ENCODE measurements at regions not wholly inside any gene's neighbourhood (a gene's known extent, or its start where the extent isn't known, plus 50 kb on each side); places are given as distances from the start of the nearest gene placed in this dataset.

DNA sequence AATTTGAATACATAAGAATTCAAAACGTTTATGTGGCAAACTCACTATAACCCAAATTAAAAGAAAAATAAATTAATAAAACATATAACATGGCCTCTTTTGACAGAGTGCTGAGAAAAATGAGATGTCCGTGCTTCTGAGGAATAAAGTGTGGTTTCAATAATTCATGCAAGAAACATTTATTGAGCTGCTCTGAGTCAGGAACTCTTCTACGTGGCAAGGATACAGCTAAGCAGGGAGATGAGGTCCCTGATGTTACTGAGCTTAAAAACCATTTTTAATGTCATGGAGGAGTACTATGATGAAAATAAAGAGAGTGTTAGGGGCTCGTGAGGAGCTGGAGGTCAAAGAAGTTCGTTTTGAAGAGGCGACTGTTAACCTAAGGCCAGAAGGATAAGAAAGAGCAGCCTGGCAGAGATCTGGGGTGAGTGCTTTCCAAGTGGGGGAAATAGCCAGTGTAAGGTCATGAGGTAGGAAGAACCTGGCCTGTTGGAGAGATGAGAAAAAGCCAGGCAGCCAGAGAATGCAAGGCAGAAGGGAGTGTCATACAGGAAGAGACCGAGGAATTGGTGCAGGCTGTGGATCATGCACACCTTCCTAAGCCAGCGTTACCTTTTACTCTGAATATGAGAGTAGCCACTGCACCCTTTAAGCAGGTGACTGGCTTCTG lies 182.2 kb upstream of the DUSP10 start (continued):
- no peak for TF ChIP-seq RXRA (IDR thresholded peaks at IDR 0.05; ENCODE audit: insufficient read depth, low read depth, low read length)

All from H1 (cell line).